Astrocyte of the spinal cord (primary cell): ENCODE measurements at regions not wholly inside any gene's neighbourhood (a gene's known extent, or its start where the extent isn't known, plus 50 kb on each side); places are given as distances from the start of the nearest gene placed in this dataset.

Source experiments
- DNase-seq: peaks from one replicate; pipeline ENCODE4 v3.0.0; 2011; ENCODE audit warnings: low read depth, low spot score
- H3K4me3 ChIP-seq: 2 replicates; pipeline ENCODE4 v1.5.1; 2011; ENCODE audit warnings: low read depth, mild to moderate bottlenecking, low read length, moderate library complexity
- CTCF ChIP-seq: IDR thresholded peaks from 2 replicates; pipeline ENCODE4 v1.5.1; 2012; ENCODE audit warnings: low read depth, mild to moderate bottlenecking, low read length, inconsistent platforms
- in situ Hi-C: cut with HindIII; loops from 2 replicates; pipeline ENCODE4 v1.10.0; 2017; ENCODE audit warnings: low sequenced_read_pairs

GRCh38 chr1:226474041-226474440, 66.1 kb upstream of the PARP1 start:
- in situ Hi-C loops: no loop called here
- no peak overlapping the region for H3K4me3 ChIP-seq
- TF ChIP-seq CTCF: no peak
- DNase-seq: no peak

- in situ Hi-C loops: no loop called here
- TF ChIP-seq CTCF: no peak
- DNase-seq: no peak
- H3K4me3 ChIP-seq: no peak overlapping the region
Observed at GRCh38 chr1:226474443-226475141, 66.7 kb upstream of the PARP1 start.

- H3K4me3 ChIP-seq: no peak overlapping the region
- no peak for DNase-seq
- in situ Hi-C loops: no loop called here
- TF ChIP-seq CTCF: no peak
Observed at GRCh38 chr1:226475142-226475511, 67.2 kb upstream of the PARP1 start.

GRCh38 chr1:226476066-226476465, 68.2 kb upstream of the PARP1 start:
- no peak overlapping the region for H3K4me3 ChIP-seq
- no peak for DNase-seq
- in situ Hi-C loops: no loop called here
- TF ChIP-seq CTCF: no peak

GRCh38 chr1:226476648-226477319, 68.9 kb upstream of the PARP1 start:
- DNase-seq: no peak
- in situ Hi-C loops: no loop called here

GRCh38 chr1:226479474-226479873, 69.1 kb upstream of the STUM start:
- no peak for DNase-seq
- in situ Hi-C loops: no loop called here
- no peak overlapping the region for H3K4me3 ChIP-seq
- TF ChIP-seq CTCF: no peak

More at GRCh38 chr1:226476648-226477319, 68.9 kb upstream of the PARP1 start:
- no peak overlapping the region for H3K4me3 ChIP-seq
- no peak for TF ChIP-seq CTCF
